ENCODE measurements at regions not wholly inside any gene's neighbourhood (a gene's known extent, or its start where the extent isn't known, plus 50 kb on each side); places are given as distances from the start of the nearest gene placed in this dataset.
A peak's percentile ranks its signal among the peaks of the same experiment; 100 is the strongest.
"Not testable (repeated sequence)": the region's sequence is repeated elsewhere in the genome, so short reads cannot be mapped to it uniquely, and the experiment has no call there.

- Histone ChIP-seq H3K4me3 (replicated peaks; ENCODE audit: low read depth, low read length) (no peak overlapping the region), H3K27me3 (replicated peaks; ENCODE audit: control insufficient read depth, insufficient read depth, low read length) (no peaks in the 10 kb centered on the region), H3K36me3 (ENCODE audit: control insufficient read depth, insufficient read depth, low read length) (no peaks in the 10 kb centered on the region)
- TF ChIP-seq CTCF (IDR thresholded peaks at IDR 0.05; ENCODE audit: insufficient read depth, low read length, poor library complexity, severe bottlenecking) = no peak
- DNase-seq (ENCODE audit: extremely low read depth, insufficient read length) = no peak
These were observed 352.4 kb downstream of the SPRY2 start for GRCh38 chr13:79988573-79988972.

- Histone ChIP-seq H3K27me3 (replicated peaks; ENCODE audit: control insufficient read depth, insufficient read depth, low read length) (no peaks in the 10 kb centered on the region), H3K36me3 (ENCODE audit: control insufficient read depth, insufficient read depth, low read length) (no peaks in the 10 kb centered on the region), H3K4me3 (replicated peaks; ENCODE audit: low read depth, low read length) (no peak overlapping the region)
- no peak for DNase-seq (ENCODE audit: extremely low read depth, insufficient read length)
- TF ChIP-seq CTCF (IDR thresholded peaks at IDR 0.05; ENCODE audit: insufficient read depth, low read length, poor library complexity, severe bottlenecking) = no peak
These were observed 353.2 kb downstream of the SPRY2 start for GRCh38 chr13:79987761-79988160.

GRCh38 chr13:79987323-79987722 is 353.6 kb downstream of the SPRY2 start:
- no peak for DNase-seq (ENCODE audit: extremely low read depth, insufficient read length)
- TF ChIP-seq CTCF (IDR thresholded peaks at IDR 0.05; ENCODE audit: insufficient read depth, low read length, poor library complexity, severe bottlenecking) = no peak
- Histone ChIP-seq H3K27me3 (replicated peaks; ENCODE audit: control insufficient read depth, insufficient read depth, low read length) (no peaks in the 10 kb centered on the region), H3K4me3 (replicated peaks; ENCODE audit: low read depth, low read length) (no peak overlapping the region), H3K36me3 (ENCODE audit: control insufficient read depth, insufficient read depth, low read length) (no peaks in the 10 kb centered on the region)

- Histone ChIP-seq H3K27me3 (replicated peaks; ENCODE audit: control insufficient read depth, insufficient read depth, low read length) (no peaks in the 10 kb centered on the region), H3K4me3 (replicated peaks; ENCODE audit: low read depth, low read length) (no peak overlapping the region), H3K36me3 (ENCODE audit: control insufficient read depth, insufficient read depth, low read length) (no peaks in the 10 kb centered on the region)
- no peak for TF ChIP-seq CTCF (IDR thresholded peaks at IDR 0.05; ENCODE audit: insufficient read depth, low read length, poor library complexity, severe bottlenecking)
- DNase-seq (ENCODE audit: extremely low read depth, insufficient read length) = no peak
These were observed 354.0 kb downstream of the SPRY2 start for GRCh38 chr13:79986890-79987289.

- DNase-seq (ENCODE audit: extremely low read depth, insufficient read length); H3K27me3 ChIP-seq (replicated peaks; ENCODE audit: control insufficient read depth, insufficient read depth, low read length); H3K36me3 ChIP-seq (ENCODE audit: control insufficient read depth, insufficient read depth, low read length); H3K4me3 ChIP-seq (replicated peaks; ENCODE audit: low read depth, low read length): not testable (repeated sequence)
These were observed 365.8 kb downstream of the SPRY2 start for GRCh38 chr13:79974935-79975650.

- Histone ChIP-seq H3K4me3 (replicated peaks; ENCODE audit: low read depth, low read length) (no peak overlapping the region), H3K27me3 (replicated peaks; ENCODE audit: control insufficient read depth, insufficient read depth, low read length) (no peaks in the 10 kb centered on the region), H3K36me3 (ENCODE audit: control insufficient read depth, insufficient read depth, low read length) (no peaks in the 10 kb centered on the region)
- peak; percentile 66 for TF ChIP-seq CTCF (IDR thresholded peaks at IDR 0.05; ENCODE audit: insufficient read depth, low read length, poor library complexity, severe bottlenecking)
- peak; percentile 12 for DNase-seq (ENCODE audit: extremely low read depth, insufficient read length)
These were observed 367.4 kb downstream of the SPRY2 start for GRCh38 chr13:79973533-79973963.
